Stimulated activated CD4-positive, alpha-beta T cell treated with anti-CD3 and anti-CD28 coated beads, Interleukin-12 subunit alpha, Interleukin-12 subunit beta, amount 100 ng/mL, for 48 hours (primary cell): ENCODE measurements at regions not wholly inside any gene's neighbourhood (a gene's known extent, or its start where the extent isn't known, plus 50 kb on each side); places are given as distances from the start of the nearest gene placed in this dataset.
"Not testable (repeated sequence)": the region's sequence is repeated elsewhere in the genome, so short reads cannot be mapped to it uniquely, and the experiment has no call there.

Experiments
- DNase-seq, 3 donors: peaks; one replicate each; pipeline ENCODE4 v3.0.0-alpha.2; 2020; ENCODE audit warnings: low read depth in 2 of 3, low spot score in 1 of 3

DNA sequence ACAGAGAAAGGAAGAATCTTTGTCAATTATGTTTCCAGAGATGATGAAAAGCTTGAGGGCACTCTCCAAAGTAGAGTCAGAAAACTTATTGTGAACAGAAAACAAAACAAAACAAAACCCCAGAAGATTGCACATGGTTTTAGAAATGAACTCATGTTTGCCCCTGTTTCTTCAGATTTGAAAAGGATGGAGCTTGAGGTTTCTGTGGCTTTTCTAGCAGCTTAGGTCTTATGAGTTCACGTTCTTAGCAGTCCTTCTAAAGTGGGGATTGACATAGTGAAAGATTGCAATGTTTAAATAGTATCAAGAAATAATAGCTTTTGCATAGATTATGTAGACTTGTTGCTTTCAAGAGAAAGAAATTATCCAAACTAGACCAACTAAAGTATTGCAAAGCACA, 421.8 kb downstream of the GBA3 start:
- DNase-seq, result no peak

DNA sequence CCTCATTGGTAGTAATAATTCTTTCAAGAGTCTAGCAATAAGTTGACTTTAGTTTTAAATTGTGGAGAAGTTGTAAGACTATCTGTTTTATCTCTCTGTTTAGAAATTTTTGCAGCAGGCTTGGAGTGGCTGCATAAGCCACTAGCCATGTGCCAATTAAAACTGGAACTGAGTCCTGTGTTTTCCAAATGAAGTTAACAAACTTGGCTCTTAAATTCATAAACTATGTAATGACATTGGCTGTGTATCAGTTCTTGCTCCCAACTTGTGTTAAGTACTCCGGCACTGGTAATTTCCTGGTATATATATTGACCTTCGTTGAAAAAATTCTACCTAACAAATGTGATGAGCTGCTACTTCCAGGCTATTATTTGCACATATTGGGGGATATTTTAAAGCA, 420.4 kb downstream of the GBA3 start:
- DNase-seq, result no peak

DNA sequence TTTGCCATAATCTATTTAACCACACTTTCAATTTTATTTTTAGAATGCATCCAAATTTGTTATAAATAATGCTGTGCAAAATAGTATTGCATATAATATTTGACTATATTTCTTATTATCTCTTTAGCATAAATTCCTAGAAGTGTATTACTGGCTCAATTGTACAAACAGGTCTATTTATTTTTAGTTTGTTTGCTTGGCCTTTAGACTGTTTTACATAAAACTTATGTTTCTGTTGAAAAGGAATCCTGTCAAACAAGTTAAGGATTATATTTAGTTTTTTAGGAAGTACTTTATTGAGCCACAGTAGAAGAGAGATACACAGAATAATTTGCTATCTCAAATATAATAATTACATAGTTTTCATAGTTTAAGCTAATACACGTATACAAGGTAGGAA, 413.8 kb downstream of the GBA3 start:
- no peak for DNase-seq

GRCh38 chr4:23105759-23106370, 413.1 kb downstream of the GBA3 start:
- DNase-seq, result no peak

- DNase-seq, result no peak
These were observed 404.5 kb downstream of the GBA3 start for GRCh38 chr4:23097251-23097650.

DNA sequence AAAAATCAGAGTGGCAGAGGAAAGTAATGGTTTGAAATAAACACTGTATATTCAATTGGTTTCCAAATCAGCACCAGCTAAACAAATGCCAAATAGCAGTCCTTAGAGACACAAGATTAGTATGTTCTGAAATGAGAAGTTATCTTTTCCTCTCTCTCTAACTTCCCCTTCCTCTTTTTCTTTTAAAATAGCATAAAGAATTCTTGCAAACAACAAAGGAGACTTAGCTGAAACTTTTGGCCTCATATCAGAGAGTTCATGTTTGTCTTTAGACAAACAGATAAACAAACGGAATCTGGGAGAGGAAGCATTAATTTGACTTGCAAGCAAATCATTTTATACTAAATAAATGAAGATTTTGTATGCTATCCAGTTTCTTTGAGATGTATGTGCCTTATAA, 399.0 kb downstream of the GBA3 start:
- no peak for DNase-seq

DNA sequence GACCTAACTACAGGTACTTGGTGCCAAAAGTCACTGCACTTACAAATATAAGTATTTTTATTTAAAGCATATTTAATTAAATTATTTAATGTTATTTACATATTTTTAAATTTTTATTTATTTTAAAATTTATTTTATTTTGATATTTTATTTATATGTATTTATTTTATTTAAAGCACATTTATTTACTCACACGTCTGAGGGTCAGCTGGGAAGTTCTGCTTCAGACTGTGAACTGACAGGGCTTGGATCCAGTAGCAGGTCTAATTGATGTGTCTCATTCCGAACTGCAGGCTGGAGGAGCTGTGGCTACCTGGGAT, 392.5 kb downstream of the GBA3 start:
- no peak for DNase-seq

DNA sequence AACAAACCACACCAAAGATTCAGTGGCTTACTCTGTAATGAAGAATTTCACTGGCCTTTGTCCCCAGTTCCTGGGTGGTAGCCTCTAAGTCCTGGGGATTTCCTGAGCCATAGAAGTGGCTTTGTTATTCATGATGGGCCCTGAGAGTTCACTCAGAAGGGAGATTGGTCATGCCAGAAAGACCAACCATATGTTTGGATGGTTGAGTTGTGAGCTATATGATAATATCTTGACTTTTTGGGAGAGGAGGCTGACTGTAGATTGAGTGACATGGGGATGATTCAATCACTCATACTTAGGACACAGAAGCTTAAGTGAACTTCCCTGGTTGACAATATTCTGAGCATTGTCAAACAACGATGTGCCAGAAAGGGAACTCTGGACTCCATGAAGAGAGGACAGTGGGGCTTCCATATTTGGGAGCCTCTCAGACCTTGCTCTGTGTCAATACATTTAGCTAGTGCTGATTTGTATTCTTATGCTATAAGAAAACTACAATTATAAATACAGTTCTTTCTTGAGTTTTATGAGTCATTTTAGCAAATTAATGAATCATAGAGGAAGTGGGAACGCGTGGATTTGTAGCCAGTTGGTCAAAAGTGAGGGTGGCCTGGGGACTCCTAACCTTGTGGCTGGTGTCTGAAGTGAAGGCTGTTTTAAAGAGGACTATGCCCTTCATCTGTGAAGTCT, 392.0 kb downstream of the GBA3 start:
- DNase-seq, result no peak

GRCh38 chr4:23083391-23083790, 390.7 kb downstream of the GBA3 start:
- DNase-seq, result no peak

- DNase-seq, result not testable (repeated sequence)
These were observed 387.4 kb downstream of the GBA3 start for GRCh38 chr4:23080171-23080570.

GRCh38 chr4:23070848-23071570, 378.3 kb downstream of the GBA3 start:
- no peak for DNase-seq

DNA sequence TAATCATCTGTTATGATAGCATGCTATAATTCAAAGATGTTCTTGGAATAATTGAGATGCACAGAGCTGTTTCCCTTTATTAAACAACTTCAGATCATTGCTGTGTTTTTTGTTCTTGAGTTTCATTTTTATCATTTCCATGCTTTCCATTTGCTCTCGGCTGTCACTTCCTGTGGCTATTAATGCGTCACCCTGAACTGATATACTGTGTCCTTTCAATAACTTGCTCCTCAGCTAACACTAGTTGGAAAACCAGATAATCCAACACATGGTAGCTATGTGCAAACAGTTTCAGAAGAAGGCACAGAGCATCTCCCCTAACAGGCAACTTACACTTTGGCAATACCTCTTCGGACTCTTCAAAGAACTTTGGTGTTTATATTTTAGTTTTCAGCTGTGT, 376.0 kb downstream of the GBA3 start:
- no peak for DNase-seq

- DNase-seq, result no peak
These were observed 375.6 kb downstream of the GBA3 start for GRCh38 chr4:23068287-23068686.

DNA sequence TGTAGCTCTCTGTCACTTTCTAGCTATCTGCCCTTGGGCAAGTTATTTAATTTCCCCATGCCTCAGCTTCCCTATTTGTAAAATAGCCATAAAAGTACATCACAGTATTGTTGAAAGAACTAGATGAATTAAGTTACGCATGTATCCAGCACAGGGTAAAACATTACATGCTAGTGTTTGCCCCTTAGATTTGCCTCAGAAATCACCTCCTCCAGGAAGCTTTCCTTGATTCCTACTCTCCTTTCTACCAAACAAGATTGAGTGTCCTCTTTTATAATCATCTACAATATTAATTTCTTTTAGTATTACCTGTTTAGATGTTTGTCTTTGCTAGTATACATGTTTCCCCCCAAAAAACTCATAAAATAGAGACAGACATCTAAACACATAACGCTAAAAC, 369.5 kb downstream of the GBA3 start:
- no peak for DNase-seq

DNA sequence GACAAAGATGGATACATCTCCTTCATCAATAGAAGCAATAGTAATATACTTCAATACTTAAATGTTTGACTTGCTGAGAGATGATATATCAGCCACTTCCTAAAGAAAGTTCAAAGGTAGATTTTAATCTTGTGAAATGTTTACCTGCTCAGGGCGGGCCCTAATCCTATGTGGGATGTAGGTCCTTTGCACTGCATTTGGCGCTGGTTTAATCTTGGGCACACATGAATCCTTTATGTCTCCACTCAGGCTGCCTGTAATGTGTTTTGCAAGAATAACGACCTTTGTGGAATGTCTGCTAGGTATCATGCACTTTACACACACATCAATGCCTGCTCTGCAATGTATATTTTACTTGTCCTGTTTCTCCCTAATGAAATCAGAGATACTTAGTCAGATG, 368.7 kb downstream of the GBA3 start:
- no peak for DNase-seq

DNA sequence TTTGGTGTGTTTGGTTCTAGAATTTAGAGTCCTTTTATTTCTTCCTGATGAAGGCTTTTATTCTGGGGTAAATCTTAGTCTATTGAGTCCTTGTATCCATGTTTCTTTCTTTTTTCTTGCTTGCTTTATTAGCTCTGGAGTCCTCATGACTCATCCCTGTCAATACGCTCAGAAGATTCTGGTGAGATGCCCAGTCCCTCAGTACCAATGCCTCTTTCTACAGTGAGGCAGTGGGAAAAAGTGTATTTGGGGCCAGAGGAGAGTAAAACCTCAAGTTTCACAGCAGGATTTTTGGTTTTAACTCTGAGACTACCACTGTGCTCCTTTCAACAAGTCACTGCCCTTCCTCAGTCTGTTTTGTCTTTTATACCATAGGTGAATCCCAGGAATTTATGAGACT, 368.0 kb downstream of the GBA3 start:
- DNase-seq, result no peak

DNA sequence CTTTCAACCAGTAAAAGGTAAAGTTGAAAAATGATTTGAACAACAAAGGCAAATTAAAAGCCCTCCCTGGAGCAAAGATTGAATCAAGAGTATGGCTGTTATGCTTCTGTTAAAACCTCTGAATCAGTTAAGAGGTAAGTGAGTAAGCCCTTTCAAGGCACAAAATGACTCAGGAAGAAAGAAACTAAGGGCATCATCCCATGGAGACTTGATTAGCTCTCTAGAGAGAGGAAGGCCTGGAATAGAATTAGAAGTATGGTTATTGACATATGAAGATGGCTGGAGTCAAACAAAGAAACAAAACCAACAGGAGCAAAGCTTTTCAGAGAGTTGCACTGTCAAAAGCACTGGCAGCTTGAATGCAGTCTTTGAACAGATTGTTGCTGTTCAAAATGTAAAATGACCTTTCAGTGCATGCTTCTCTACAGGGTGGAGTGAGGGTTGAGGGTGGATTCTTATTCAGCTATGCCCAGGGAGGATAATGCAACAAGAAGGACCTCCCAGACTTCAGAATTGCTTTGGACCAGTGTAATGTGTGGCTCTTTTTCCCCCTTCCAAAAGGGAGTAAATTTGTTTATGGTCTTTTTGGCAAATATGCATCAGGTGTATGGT, 365.5 kb downstream of the GBA3 start:
- no peak for DNase-seq

DNA sequence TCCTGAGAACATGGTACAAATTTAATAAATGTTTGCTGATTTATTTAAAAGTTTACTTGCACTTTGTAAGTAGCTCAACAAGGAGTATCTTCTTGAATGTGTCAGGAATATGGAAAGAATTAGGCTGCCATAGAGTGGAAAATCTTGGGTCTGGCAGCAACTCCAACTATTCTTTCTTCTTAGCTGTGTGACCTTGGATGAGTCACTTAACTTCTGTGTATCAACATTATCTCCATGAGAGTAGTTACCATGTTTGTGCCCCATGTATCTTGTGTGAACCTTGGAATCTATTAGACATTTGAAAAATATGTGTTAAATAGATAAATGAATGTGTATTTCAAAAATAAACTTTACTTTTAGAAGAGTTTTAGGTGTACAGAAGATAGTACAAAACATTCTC, 348.8 kb downstream of the GBA3 start:
- no peak for DNase-seq

DNA sequence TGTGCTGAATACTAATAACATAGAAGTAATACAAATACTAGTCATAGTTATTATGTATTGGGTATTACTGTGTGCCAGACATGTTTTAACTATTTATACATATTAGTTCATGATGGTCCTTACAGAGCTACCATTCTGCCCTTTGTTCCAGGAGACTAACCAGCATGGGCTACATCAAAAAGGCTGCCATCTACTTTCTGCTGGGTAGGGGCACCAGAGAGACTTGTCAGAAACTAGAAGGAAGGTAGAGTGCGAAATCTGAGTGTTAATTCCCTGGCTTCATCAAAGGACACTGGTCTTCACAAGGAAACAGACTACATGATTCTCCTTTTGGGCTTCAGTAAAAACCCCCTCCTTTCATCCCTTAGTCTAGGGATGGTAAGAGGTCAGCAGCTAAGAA, 347.8 kb downstream of the GBA3 start:
- no peak for DNase-seq

- DNase-seq, result no peak
These were observed 347.1 kb downstream of the GBA3 start for GRCh38 chr4:23039818-23040217.

- no peak for DNase-seq
These were observed 346.1 kb downstream of the GBA3 start for GRCh38 chr4:23038626-23039491.
